GM19468 (cell line): ENCODE measurements at regions not wholly inside any gene's neighbourhood (a gene's known extent, or its start where the extent isn't known, plus 50 kb on each side); places are given as distances from the start of the nearest gene placed in this dataset.

ENCODE experiments used
- ATAC-seq: cut with Tn5 transposase; IDR thresholded peaks from one replicate; pipeline ENCODE4 v1.9.1; 2021; ENCODE audit warnings: mild to moderate bottlenecking, moderate library complexity, moderate number of reproducible peaks; ENCODE audit not compliant: unreplicated experiment; ENCODE audit errors: extremely low read depth

- ATAC-seq, result no peak
These were observed 61.3 kb upstream of the PRR23E start for GRCh38 chr3:127131424-127132170.

- no peak for ATAC-seq
These were observed 60.1 kb upstream of the PRR23E start for GRCh38 chr3:127132876-127133275.

- ATAC-seq, result no peak
These were observed 59.0 kb upstream of the PRR23E start for GRCh38 chr3:127133971-127134370.

GRCh38 chr3:127134466-127134865, 58.5 kb upstream of the PRR23E start:
- no peak for ATAC-seq

- no peak for ATAC-seq
These were observed 58.1 kb upstream of the PRR23E start for GRCh38 chr3:127134887-127135240.

GRCh38 chr3:127135241-127136023, 57.5 kb upstream of the PRR23E start:
- ATAC-seq, result no peak

- ATAC-seq, result no peak
These were observed 56.8 kb upstream of the PRR23E start for GRCh38 chr3:127136024-127136600.

GRCh38 chr3:127136706-127137105, 56.2 kb upstream of the PRR23E start:
- no peak for ATAC-seq

GRCh38 chr3:127137113-127137512, 55.8 kb upstream of the PRR23E start:
- ATAC-seq, result no peak

GRCh38 chr3:127137757-127138536, 55.0 kb upstream of the PRR23E start:
- ATAC-seq, result no peak

- no peak for ATAC-seq
These were observed 53.1 kb upstream of the PRR23E start for GRCh38 chr3:127139601-127140500.

- no peak for ATAC-seq
These were observed 52.1 kb upstream of the PRR23E start for GRCh38 chr3:127140501-127141460.

- no peak for ATAC-seq
These were observed 50.8 kb upstream of the PRR23E start for GRCh38 chr3:127141921-127142730.
